Kasumi-1 (cell line): ENCODE measurements at regions not wholly inside any gene's neighbourhood (a gene's known extent, or its start where the extent isn't known, plus 50 kb on each side); places are given as distances from the start of the nearest gene placed in this dataset.

ENCODE experiments used
- DNase-seq, 2 experiments: peaks; one replicate each; lab custom pipeline; 2025; lab: John Stamatoyannopoulos, UW

DNA sequence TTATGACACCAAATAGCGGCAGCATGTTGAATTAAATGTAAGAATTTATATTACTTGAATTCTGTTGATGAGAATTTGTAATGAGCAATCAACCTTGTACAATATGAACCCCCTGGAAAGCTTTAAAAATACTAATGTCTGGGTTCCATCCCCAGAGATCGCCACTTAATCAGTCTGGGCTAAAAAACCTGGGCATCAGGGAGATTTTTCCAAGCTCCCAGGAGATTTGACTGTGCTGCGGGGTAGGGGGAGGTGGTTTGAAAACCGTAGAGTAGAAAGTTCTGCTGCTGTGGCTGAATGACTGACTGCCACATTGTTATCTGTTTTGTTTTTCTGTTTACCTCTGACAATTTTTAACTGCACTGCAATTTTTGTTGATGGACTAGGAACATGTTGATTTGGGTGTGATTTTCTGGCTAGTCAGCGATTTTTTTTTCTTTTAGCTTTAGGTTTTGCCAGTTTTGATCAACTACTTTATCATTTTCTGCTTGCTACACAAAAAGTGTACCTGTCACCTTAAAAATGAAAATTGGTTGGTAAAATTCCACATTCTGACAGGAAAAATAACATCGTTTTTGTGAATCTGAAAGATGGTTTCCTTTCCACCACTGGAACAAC is 79.3 kb downstream of the PCTP start:
- DNase-seq, result no peak

DNA sequence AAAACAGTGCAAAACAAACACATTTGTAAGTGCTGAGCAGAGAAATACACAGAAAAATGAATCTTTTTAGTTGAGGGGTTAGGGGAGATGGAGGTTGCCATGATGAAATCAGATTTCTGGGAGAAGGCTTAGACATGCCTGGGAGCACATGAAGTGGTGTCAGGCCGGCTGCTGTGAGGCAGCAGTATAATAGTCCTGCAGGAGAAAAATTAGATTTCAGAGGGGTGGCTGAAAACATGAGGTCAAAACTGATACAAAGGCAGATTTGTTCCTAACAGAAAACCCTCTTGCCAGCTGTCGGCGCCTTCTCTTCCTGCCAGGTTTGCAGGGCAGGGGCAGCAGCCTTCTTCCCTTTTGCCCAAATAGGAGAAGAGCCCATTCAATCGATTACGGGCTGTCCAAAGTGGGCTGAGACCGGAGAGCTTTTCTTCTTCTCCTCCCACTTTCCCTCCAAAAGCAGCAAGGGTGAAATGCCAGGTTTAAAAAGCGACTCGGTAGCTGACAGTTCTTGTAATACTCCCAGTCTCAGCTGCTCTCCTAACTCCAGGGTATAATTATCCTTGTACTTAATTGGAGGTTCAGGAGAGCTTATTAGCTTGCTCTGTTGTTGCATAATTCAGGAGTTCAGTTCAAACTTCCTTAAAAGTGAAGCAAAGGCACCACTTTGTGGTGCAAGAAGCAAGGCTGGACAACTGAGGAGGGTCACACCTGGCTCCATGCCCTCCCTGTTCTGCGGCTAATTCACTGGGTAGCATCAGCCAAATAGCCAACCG is 80.0 kb downstream of the PCTP start:
- no peak for DNase-seq

DNA sequence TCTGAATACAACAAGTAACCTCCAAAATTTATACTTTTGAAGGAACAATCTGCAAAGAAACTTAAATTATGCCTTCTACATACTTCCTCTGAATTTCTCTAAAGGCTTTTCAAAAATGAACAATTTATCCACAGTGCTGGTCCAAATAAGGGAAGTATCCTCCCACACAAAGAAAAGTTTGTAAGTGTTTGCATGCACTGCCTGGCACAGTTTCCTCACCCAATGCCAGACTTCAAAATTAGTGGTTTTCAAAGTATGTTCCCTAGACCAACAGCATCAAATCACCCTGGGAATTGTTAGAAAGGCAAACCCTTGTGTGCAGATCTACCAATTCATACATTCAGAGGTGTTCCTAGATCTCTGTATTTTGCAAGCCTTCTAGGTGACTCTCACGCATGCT is 82.5 kb downstream of the PCTP start:
- peak; percentile 69 to 85 for DNase-seq

DNA sequence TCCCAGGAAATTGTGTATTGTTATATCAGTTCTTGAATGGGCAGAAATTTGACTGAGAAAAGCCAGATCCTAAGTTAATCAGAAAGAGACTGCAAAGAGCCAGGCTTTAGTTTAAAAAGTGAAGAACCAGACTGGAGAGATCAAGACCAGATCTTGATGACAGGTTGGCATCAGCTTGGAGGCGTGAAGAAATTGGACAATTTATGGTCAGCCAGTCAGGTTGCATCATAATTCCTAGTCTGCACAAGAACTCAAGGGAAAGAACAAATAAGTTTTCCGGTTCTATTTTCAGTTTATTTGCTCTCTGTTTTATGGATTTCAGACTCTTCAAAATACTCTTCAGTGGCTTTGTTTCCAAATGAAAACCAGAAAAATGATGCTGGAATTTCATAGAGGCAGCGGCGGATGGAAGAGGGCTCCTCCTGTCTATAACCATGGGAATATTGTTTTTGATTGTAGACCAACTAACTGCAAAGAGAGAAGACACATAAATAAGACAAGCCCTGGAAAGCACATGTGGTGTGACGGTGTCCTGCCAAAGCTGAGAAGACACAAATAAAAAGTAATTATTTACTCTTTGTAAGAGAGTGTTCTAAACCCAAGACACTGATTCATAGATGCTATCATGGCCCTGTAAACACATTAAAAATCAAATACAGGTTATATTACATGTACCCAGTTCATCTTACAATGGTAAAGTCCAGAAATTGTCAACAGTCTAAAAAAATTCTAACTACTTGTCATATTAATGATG is 91.7 kb downstream of the PCTP start:
- no peak for DNase-seq

DNA sequence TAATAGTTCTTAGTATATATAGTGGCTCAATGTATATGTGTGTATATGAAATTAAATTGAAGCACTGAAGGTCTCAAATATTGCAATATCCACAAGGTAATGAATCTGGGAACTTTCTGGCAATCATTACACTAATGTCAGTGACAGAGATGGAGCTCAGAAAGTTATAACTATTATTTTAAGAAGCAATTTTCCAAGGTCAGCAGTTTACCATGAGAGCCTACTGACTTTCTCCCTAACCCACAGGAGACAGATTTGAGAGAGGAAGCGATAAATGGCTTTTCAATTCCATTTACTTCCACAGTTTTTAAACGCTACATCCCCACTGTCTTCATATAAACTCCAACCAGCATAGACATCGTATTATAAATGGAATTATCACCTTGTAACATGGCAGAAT is 92.9 kb downstream of the PCTP start:
- DNase-seq, result no peak

DNA sequence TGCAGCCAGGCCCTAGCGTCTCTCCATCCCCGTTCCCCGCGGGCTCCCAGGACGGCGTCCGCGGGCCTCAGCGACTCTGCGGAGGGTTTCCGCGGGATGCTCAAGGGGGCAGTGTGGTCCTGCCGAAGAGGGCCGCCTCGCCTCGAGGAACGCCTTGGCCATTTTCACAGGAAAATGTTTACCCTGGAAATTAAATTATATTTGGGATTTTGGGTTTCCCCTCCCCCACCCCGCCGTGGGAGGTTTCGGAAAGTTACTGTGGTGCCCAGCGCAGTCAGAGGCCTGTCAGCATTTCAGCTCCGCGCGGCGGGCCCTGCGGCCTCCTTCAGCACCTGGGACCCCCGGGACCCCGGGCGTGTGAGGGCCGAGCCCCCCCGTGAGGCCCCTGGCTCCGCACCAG is 94.5 kb downstream of the PCTP start:
- no peak for DNase-seq

DNA sequence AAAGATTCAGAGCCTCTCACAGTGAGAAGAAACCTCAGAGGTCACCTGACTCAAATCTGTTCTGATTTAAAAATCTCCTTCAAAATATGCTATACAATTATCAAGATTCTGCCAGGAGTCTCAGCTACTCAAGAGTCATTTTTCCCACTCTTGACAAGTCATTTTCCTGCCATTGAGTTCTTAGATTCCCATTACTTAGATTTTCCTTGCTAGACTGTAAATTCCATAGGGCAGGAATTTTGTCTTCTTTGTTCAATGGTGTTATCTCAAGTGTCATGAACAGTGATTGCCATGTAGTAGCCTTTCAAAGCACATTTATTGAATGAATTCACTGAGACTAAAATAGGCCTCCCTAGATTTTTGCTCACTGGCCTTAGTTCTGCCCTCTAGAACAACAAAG is 95.9 kb downstream of the PCTP start:
- DNase-seq, result no peak

DNA sequence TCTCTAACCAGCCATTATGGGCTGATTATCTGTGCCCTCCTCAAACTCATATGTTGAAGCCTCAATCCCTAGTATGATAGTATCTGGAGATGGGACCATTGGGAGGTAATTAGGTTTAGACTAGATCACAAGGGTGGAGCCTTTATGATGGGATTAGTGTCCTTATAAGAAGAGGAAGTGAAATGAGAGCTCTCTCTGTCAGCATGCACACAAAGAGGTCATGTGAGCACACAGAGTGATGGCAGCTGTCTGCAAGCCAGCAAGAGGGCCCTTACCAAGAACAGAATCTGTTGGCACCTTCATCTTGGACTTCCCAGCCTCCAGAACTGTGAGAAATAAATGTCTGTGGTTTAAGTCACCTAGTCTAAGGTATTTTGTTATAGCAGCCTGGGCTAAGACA is 101.9 kb downstream of the PCTP start:
- peak; percentile 45 to 52 for DNase-seq

DNA sequence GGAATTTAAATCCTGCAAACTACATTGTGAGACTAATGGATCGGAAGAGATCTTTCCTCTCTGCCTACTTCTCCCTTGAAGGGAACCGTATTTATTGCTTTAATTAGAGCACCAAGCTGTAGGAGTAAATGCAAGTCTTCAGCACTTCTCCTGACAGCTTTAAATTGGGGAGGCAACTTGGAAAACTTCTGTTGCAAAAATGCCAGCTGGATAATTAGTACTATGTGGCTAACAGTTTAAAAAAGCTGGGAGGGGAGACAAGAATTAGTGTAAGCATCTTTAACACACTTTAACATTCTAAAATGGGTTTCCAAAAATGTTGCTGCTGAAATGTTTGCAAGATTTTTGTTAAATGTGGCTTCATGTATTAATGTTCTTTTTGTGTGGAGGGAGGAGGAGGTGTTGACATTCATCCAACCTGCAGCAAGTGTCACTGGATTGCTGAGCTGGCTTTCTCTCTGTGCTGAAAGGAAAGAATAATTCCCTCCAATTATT is 108.5 kb downstream of the PCTP start:
- DNase-seq, result no peak

DNA sequence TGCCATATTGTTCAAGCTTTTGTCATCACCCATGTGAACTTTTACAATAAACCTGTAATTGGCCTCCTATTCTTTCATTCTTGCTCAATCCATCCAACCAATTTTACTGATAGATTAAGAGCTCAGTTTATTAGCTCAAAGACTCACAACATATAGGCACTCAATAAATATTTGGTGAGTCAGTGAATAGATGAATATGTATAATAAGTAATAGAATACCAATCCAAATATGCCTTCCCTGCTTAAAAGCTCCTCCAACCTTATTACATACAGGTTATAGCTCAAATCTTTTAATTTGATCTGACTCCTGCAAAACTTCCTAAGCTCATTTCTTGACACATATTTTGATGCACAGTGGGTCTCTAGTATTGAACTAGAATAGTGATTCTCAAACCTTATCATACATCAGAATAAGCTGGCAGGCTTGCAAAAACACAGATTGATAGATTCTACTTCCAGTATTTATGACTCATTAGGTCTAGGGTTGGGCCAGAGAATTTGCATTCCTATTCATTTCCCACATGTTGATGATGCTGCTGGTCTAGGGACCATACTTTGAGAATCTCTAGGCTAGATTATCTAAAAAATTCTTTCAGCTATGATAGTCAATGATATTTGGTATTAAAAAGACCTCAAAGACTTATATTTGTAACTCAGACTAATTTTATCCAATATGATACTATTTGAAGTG is 114.4 kb downstream of the PCTP start:
- no peak for DNase-seq

DNA sequence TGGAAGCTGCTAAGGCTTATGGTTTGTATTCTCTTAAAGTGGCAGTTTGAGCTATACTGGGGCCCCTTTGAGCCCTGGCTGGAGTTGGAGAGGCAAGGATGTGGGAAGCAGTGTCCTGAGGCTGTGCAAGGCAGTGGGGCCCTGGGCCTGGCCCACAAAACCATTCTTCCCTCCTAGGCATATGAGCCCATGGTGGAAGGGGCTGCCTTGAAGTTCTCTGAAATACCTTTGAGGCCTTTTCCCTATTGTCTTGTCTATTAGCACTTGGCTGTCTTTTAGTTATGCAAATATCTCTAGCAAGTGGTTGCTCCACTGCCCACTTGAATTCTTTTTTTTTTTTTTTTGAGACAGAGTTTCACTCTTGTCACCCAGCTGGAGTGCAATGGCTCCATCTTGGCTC is 119.2 kb downstream of the PCTP start:
- no peak for DNase-seq

DNA sequence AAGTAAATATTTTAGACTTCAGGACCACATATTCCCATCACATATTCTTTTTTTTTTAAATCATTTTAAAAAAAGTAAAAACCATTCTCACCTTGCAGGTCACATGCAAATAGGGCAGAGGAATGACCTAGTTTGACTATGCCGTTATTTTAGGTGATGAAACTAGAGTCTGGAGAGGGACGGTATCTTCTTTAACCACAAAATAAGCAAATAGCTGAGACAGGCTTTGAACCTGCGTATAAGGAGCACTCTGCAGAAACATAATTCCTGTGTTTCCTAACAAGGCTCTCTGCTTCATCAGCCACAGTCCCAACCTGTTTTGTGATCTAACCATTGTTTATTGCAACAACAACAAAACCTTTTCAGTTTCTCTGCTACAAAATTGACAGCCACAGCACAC is 121.5 kb downstream of the PCTP start:
- no peak for DNase-seq

DNA sequence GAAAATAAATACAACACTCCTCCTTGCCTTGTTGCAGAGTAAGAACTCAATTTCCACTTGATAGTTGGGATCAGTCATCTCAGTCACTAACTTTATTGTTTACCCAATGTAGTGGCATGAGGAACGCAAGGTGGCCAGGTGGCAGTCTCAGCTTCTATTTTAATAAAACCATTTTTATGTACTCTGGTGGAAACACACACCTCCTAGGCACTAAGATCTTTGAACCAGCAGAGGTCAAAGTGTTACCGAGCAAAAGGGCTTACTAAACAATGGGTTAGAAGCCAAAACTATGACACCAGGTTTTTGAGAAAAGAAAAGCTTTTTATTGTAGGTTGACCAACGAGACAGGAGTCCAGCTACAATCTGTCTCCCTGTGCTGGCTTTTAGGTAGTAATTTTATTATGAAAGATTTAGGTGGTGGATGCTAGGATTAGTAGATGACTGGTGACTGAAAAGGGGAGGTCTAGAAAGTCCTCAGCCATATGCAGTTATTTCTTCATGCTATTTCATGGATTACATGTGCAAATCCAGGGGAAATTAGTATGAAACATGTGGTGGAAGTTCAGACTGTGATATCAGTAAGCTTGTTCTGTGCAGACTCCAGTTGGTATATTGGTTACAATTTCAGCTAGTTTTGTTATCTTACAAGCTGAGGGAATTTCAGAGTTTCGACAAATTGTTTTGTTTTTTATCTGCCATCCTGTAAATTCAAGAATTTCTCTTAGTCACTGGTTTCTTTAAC is 122.3 kb downstream of the PCTP start:
- no peak for DNase-seq

DNA sequence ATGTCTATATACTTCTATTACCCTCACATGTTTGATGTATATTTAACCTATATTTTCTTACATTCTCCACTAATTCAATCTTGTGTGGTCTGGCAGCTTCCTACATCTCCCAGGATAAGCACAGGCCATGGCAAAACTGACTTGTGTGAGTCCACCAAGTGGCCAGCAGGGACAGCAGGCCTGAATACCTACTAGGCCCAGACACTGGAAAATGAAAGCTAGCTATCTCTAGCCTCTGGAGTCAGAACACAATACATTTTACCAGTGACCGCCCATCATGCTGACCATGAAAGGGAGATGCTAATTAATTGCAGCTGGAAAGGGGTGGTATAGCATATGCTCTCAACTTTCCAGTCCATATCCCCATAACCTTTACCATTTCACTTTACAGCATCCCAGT is 132.3 kb downstream of the PCTP start:
- no peak for DNase-seq

DNA sequence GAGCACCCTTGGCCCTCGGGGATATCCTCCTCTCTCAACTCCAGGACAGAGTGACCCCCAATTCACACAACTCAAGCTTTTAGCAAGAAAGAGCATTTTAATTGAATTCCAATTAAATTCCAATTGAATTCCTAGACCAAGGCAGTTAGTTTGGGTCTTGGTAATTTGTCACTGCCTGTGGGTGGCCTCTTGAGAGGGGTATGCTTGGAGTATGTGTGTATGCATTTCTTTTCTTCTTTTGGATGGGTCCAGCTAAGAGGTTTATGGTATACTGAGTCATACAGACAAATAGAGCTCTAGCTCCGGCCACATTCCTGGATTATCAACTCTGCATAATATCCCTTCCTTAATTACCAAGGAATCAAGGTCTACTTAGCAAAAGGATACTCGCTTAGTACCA is 136.7 kb downstream of the PCTP start:
- DNase-seq, result no peak

DNA sequence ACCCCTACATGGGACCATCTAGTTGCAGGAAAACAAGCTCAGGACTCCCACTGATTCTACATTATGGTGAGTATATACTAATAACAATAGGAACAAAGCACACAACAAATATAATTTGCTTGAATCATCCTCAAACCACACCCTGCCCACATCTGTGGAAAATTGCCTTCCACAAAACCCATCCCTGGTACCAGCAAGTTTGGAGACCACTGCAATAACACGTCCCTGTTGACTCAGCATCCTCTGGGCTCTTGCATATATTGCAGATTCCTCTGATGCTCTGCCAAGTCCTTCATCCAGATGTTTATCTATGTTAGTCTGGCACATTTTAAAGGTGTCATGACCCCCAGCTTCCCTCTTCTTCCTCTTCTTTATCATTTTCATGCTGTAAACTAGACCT is 138.4 kb downstream of the PCTP start:
- no peak for DNase-seq

DNA sequence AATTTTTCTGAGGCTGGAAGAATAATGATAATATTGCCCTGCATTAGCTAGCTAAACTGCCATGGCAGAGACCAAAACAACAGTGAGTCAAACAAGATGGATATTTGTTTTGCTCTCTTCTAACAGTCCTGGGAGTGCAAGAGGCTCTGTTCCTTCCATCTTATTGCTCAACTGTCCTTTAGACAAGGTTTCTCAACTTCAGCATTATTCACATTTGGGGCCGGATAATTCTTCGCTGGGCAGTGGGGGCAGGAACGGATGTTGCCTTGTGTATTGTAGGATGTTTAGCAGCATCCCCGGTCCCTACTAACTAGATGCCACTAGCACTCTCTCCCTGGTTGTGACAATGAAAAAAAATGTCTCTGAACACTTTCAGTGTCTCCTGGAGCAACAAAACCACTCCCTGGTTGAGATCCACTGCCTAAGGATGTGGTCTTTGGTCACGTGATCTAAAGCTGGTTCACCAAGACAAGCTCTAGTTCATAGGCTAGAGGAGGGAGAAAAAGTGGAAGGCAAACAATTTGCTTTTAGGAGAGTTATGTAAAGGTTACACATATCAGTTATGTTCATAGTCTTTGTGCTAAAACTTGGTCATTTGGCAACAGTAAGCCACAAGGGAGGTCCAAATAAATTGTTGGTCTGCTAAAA is 144.4 kb downstream of the PCTP start:
- peak; percentile 73 to 76 for DNase-seq

DNA sequence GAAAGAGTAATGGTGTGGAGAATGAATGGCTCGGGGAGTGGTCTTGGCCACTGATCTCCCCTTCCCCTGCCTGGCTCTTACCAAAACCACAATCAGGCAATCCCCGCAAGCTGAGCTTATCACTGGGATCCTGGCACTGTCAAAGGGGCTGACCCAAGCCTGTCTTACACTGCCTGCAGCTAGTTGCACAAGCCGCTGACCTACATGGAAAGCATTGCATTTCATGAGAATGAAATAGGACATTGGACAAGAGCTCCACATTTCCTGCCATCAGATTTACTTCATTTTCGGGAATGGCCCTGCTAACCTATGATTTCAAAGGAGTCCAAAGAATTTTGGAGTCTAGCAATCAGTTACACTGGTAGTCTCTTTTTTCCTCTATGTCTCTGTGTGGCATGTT is 146.4 kb downstream of the PCTP start:
- DNase-seq, result no peak

DNA sequence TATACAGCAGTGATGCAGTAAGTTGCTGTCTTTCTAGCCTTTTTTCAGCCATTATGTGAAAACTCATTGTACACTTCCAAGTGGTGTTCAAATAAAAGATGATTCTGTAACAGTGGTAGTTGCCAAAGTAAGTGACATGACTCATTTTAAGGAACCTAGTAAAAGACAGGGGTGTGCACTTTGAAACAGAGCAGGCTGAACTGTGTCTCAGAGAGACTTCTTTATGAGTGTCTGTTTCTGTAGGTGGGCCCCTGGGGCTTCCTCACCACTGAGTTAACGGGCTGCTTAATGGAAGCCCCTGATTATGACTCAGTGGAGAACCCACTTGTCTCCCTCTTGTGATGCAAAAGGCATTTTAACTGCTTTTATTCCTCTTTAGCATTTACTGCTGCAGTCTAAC is 147.3 kb downstream of the PCTP start:
- peak; percentile 32 to 38 for DNase-seq

DNA sequence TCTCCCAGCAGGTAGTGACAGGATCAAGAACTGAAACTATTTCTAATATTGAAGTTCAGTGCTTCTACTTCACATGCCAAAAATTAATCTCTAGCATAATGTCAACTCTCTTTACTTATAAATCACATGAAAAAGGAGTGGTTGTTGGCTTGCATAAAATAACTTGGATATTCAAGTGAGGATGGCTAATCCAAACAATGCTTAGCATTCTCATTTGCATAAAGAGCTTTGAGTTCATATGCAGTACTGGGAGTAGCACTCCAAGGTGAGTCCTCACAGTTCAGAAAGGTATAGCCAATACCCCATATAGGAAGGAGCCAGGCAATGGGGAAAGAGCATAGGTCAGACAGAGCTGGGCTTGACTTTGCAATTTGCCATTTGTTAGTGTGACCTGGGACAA is 149.3 kb downstream of the PCTP start:
- no peak for DNase-seq

DNA sequence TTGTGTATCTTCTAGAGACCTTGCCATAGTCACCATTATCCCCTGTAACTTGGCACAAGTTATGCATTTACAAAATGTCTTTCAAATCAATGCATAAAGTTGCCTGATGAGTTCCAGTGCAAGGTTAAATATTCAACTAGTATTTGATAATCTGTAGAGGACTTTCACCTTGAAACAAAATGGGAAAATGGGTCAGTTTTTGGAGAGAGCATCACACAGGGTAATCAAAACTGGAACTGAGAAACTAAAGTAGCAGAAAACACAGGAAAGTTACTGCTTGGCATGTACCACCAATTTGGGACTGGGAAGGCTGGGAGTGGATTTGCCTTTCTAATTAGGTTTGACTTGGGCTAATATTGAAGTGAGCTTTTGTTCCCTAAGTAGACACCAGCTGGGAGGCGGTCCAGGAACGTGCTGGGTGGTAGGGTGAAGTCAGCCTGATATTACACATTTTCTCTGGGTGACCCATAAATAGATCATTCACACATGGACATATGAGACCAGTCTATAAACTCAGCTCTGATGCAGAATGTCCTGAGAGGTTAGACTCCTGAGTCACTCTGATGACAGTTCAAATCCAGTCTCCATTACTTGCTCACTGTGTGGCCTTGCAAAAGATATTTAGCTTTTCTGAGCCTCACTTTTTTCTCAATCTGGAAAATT is 152.3 kb downstream of the PCTP start:
- DNase-seq, result no peak
